Hepatocyte (in vitro differentiated cells): ENCODE measurements at regions not wholly inside any gene's neighbourhood (a gene's known extent, or its start where the extent isn't known, plus 50 kb on each side); places are given as distances from the start of the nearest gene placed in this dataset.

Experiments
- CTCF ChIP-seq: fragments of 200-600 bp; sonication (generic); IDR thresholded peaks from 2 replicates; pipeline ENCODE4 v1.5.1; 2016; ENCODE audit warnings: antibody characterized with exemption, mild to moderate bottlenecking; ENCODE audit not compliant: poor library complexity
- EZH2 ChIP-seq: fragments of 200-600 bp; sonication (generic); IDR thresholded peaks from 2 replicates; pipeline ENCODE4 v1.6.1; 2016; ENCODE audit warnings: antibody characterized with exemption, mild to moderate bottlenecking, borderline replicate concordance
- EZH2phosphoT487 ChIP-seq: fragments of 200-600 bp; sonication (generic); IDR thresholded peaks from one replicate; pipeline ENCODE4 v1.6.1; 2018; ENCODE audit warnings: antibody characterized with exemption, mild to moderate bottlenecking, low read depth, moderate library complexity; ENCODE audit not compliant: unreplicated experiment, severe bottlenecking

- TF ChIP-seq CTCF (no peak), EZH2phosphoT487 (no peak), EZH2 (no peak)
Measured at GRCh38 chr18:60872434-60872833, 460.8 kb upstream of the CDH20 start.
